ENCODE measurements at regions not wholly inside any gene's neighbourhood (a gene's known extent, or its start where the extent isn't known, plus 50 kb on each side); places are given as distances from the start of the nearest gene placed in this dataset.
"Not testable (repeated sequence)": the region's sequence is repeated elsewhere in the genome, so short reads cannot be mapped to it uniquely, and the experiment has no call there.

GRCh38 chr4:85187106-85187505 lies 220.6 kb upstream of the WDFY3 start:
- no peaks in the 10 kb centered on the region for H3K9me3 ChIP-seq (ENCODE audit: control insufficient read depth, low read length)
- no peaks in the 10 kb centered on the region for H3K27me3 ChIP-seq (ENCODE audit: control insufficient read depth, insufficient read depth, low read length, poor library complexity, severe bottlenecking)
- H3K36me3 ChIP-seq (ENCODE audit: control insufficient read depth, insufficient read depth, low read length): no peaks in the 10 kb centered on the region
- no CpG with 5 or more reads among the region's 1 CpG for WGBS, 2 experiments
- H3K4me1 ChIP-seq (ENCODE audit: control insufficient read depth, insufficient read depth, low read length): no peaks in the 10 kb centered on the region
- no peak overlapping the region for H3K27ac ChIP-seq (ENCODE audit: insufficient read depth, low read depth, low read length, poor library complexity, severe bottlenecking)
- H3K4me3 ChIP-seq (ENCODE audit: insufficient read depth, low read depth, low read length): no peak overlapping the region

GRCh38 chr4:85196015-85196414 lies 229.5 kb upstream of the WDFY3 start:
- H3K4me1 ChIP-seq (ENCODE audit: control insufficient read depth, insufficient read depth, low read length); H3K36me3 ChIP-seq (ENCODE audit: control insufficient read depth, insufficient read depth, low read length); H3K4me3 ChIP-seq (ENCODE audit: insufficient read depth, low read depth, low read length); H3K27ac ChIP-seq (ENCODE audit: insufficient read depth, low read depth, low read length, poor library complexity, severe bottlenecking); H3K27me3 ChIP-seq (ENCODE audit: control insufficient read depth, insufficient read depth, low read length, poor library complexity, severe bottlenecking); H3K9me3 ChIP-seq (ENCODE audit: control insufficient read depth, low read length): not testable (repeated sequence)
- 90 to 92% methylated on average over 7 of the region's 7 CpGs for whole genome bisulfite sequencing, 2 experiments

- Histone ChIP-seq H3K27ac (ENCODE audit: insufficient read depth, low read depth, low read length, poor library complexity, severe bottlenecking) (no peak overlapping the region), H3K4me1 (ENCODE audit: control insufficient read depth, insufficient read depth, low read length) (no peaks in the 10 kb centered on the region), H3K4me3 (ENCODE audit: insufficient read depth, low read depth, low read length) (no peak overlapping the region), H3K9me3 (ENCODE audit: control insufficient read depth, low read length) (no peaks in the 10 kb centered on the region), H3K27me3 (ENCODE audit: control insufficient read depth, insufficient read depth, low read length, poor library complexity, severe bottlenecking) (no peaks in the 10 kb centered on the region), H3K36me3 (ENCODE audit: control insufficient read depth, insufficient read depth, low read length) (no peaks in the 10 kb centered on the region)
- WGBS, 2 experiments: 85 to 86% methylated on average over 1 of the region's 1 CpG
These were observed 233.6 kb upstream of the WDFY3 start for GRCh38 chr4:85200106-85200505.

GRCh38 chr4:85209161-85209560 lies 242.7 kb upstream of the WDFY3 start:
- 100% methylated on average over 1 of the region's 1 CpG; no CpG with 5 or more reads in 1 of the 2 experiments for WGBS, 2 experiments
- H3K36me3 ChIP-seq (ENCODE audit: control insufficient read depth, insufficient read depth, low read length): no peaks in the 10 kb centered on the region
- no peak overlapping the region for H3K4me3 ChIP-seq (ENCODE audit: insufficient read depth, low read depth, low read length)
- no peaks in the 10 kb centered on the region for H3K9me3 ChIP-seq (ENCODE audit: control insufficient read depth, low read length)
- no peak overlapping the region for H3K27ac ChIP-seq (ENCODE audit: insufficient read depth, low read depth, low read length, poor library complexity, severe bottlenecking)
- no peaks in the 10 kb centered on the region for H3K27me3 ChIP-seq (ENCODE audit: control insufficient read depth, insufficient read depth, low read length, poor library complexity, severe bottlenecking)
- no peaks in the 10 kb centered on the region for H3K4me1 ChIP-seq (ENCODE audit: control insufficient read depth, insufficient read depth, low read length)

- Histone ChIP-seq H3K27me3 (ENCODE audit: control insufficient read depth, insufficient read depth, low read length, poor library complexity, severe bottlenecking) (no peaks in the 10 kb centered on the region), H3K4me3 (ENCODE audit: insufficient read depth, low read depth, low read length) (no peak overlapping the region), H3K9me3 (ENCODE audit: control insufficient read depth, low read length) (no peaks in the 10 kb centered on the region), H3K27ac (ENCODE audit: insufficient read depth, low read depth, low read length, poor library complexity, severe bottlenecking) (no peak overlapping the region), H3K4me1 (ENCODE audit: control insufficient read depth, insufficient read depth, low read length) (no peaks in the 10 kb centered on the region), H3K36me3 (ENCODE audit: control insufficient read depth, insufficient read depth, low read length) (no peaks in the 10 kb centered on the region)
- WGBS, 2 experiments: 80 to 85% methylated on average over 2 to 3 of the region's 3 CpGs
These were observed 243.9 kb upstream of the WDFY3 start for GRCh38 chr4:85210353-85210752.

GRCh38 chr4:85216571-85216970 lies 250.1 kb upstream of the WDFY3 start:
- not testable (repeated sequence) for H3K27me3 ChIP-seq (ENCODE audit: control insufficient read depth, insufficient read depth, low read length, poor library complexity, severe bottlenecking); H3K4me1 ChIP-seq (ENCODE audit: control insufficient read depth, insufficient read depth, low read length); H3K9me3 ChIP-seq (ENCODE audit: control insufficient read depth, low read length); H3K4me3 ChIP-seq (ENCODE audit: insufficient read depth, low read depth, low read length); H3K27ac ChIP-seq (ENCODE audit: insufficient read depth, low read depth, low read length, poor library complexity, severe bottlenecking); H3K36me3 ChIP-seq (ENCODE audit: control insufficient read depth, insufficient read depth, low read length)
- 95 to 96% methylated on average over 7 of the region's 7 CpGs for WGBS, 2 experiments

GRCh38 chr4:85218756-85219155 lies 252.3 kb upstream of the WDFY3 start:
- WGBS, 2 experiments: 91 to 94% methylated on average over 1 of the region's 1 CpG
- no peak overlapping the region for H3K4me3 ChIP-seq (ENCODE audit: insufficient read depth, low read depth, low read length)
- no peaks in the 10 kb centered on the region for H3K9me3 ChIP-seq (ENCODE audit: control insufficient read depth, low read length)
- H3K36me3 ChIP-seq (ENCODE audit: control insufficient read depth, insufficient read depth, low read length): no peaks in the 10 kb centered on the region
- no peaks in the 10 kb centered on the region for H3K4me1 ChIP-seq (ENCODE audit: control insufficient read depth, insufficient read depth, low read length)
- H3K27me3 ChIP-seq (ENCODE audit: control insufficient read depth, insufficient read depth, low read length, poor library complexity, severe bottlenecking): no peaks in the 10 kb centered on the region
- no peak overlapping the region for H3K27ac ChIP-seq (ENCODE audit: insufficient read depth, low read depth, low read length, poor library complexity, severe bottlenecking)

- Histone ChIP-seq H3K9me3 (ENCODE audit: control insufficient read depth, low read length) (no peaks in the 10 kb centered on the region), H3K36me3 (ENCODE audit: control insufficient read depth, insufficient read depth, low read length) (no peaks in the 10 kb centered on the region)
- 88 to 100% methylated on average over 1 of the region's 2 CpGs for WGBS, 2 experiments
These were observed 253.3 kb upstream of the ARHGAP24 start for GRCh38 chr4:85221606-85222005.

GRCh38 chr4:85222561-85222960 lies 252.4 kb upstream of the ARHGAP24 start:
- WGBS, 2 experiments: 92 to 95% methylated on average over 4 of the region's 4 CpGs
- H3K27ac ChIP-seq (ENCODE audit: insufficient read depth, low read depth, low read length, poor library complexity, severe bottlenecking): no peak overlapping the region
- H3K4me1 ChIP-seq (ENCODE audit: control insufficient read depth, insufficient read depth, low read length): no peaks in the 10 kb centered on the region

More at GRCh38 chr4:85221606-85222005, 253.3 kb upstream of the ARHGAP24 start:
- Histone ChIP-seq H3K27ac (ENCODE audit: insufficient read depth, low read depth, low read length, poor library complexity, severe bottlenecking) (no peak overlapping the region), H3K27me3 (ENCODE audit: control insufficient read depth, insufficient read depth, low read length, poor library complexity, severe bottlenecking) (no peaks in the 10 kb centered on the region), H3K4me3 (ENCODE audit: insufficient read depth, low read depth, low read length) (no peak overlapping the region), H3K4me1 (ENCODE audit: control insufficient read depth, insufficient read depth, low read length) (no peaks in the 10 kb centered on the region)

GRCh38 chr4:85228264-85228663 lies 246.7 kb upstream of the ARHGAP24 start:
- Histone ChIP-seq H3K27me3 (ENCODE audit: control insufficient read depth, insufficient read depth, low read length, poor library complexity, severe bottlenecking) (no peaks in the 10 kb centered on the region), H3K27ac (ENCODE audit: insufficient read depth, low read depth, low read length, poor library complexity, severe bottlenecking) (no peak overlapping the region), H3K4me3 (ENCODE audit: insufficient read depth, low read depth, low read length) (no peak overlapping the region), H3K4me1 (ENCODE audit: control insufficient read depth, insufficient read depth, low read length) (no peaks in the 10 kb centered on the region), H3K9me3 (ENCODE audit: control insufficient read depth, low read length) (no peaks in the 10 kb centered on the region), H3K36me3 (ENCODE audit: control insufficient read depth, insufficient read depth, low read length) (no peaks in the 10 kb centered on the region)
- 86% methylated on average over 2 of the region's 2 CpGs for WGBS, 2 experiments

More at GRCh38 chr4:85222561-85222960, 252.4 kb upstream of the ARHGAP24 start:
- Histone ChIP-seq H3K36me3 (ENCODE audit: control insufficient read depth, insufficient read depth, low read length) (no peaks in the 10 kb centered on the region), H3K27me3 (ENCODE audit: control insufficient read depth, insufficient read depth, low read length, poor library complexity, severe bottlenecking) (no peaks in the 10 kb centered on the region), H3K9me3 (ENCODE audit: control insufficient read depth, low read length) (no peaks in the 10 kb centered on the region), H3K4me3 (ENCODE audit: insufficient read depth, low read depth, low read length) (no peak overlapping the region)

GRCh38 chr4:85233516-85233915 lies 241.4 kb upstream of the ARHGAP24 start:
- Histone ChIP-seq H3K9me3 (ENCODE audit: control insufficient read depth, low read length) (no peaks in the 10 kb centered on the region), H3K4me1 (ENCODE audit: control insufficient read depth, insufficient read depth, low read length) (no peaks in the 10 kb centered on the region), H3K27me3 (ENCODE audit: control insufficient read depth, insufficient read depth, low read length, poor library complexity, severe bottlenecking) (no peaks in the 10 kb centered on the region), H3K4me3 (ENCODE audit: insufficient read depth, low read depth, low read length) (no peak overlapping the region), H3K36me3 (ENCODE audit: control insufficient read depth, insufficient read depth, low read length) (no peaks in the 10 kb centered on the region), H3K27ac (ENCODE audit: insufficient read depth, low read depth, low read length, poor library complexity, severe bottlenecking) (no peak overlapping the region)
- WGBS, 2 experiments: 93 to 94% methylated on average over 3 of the region's 3 CpGs
